Right lobe of liver (tissue), 4 donors: ENCODE measurements at regions not wholly inside any gene's neighbourhood (a gene's known extent, or its start where the extent isn't known, plus 50 kb on each side); places are given as distances from the start of the nearest gene placed in this dataset.

Experiments used
- CTCF ChIP-seq, 4 donors: fragments of 200-600 bp in 3 of 4; fragments of 450-650 bp in 1 of 4; IDR thresholded peaks; one replicate each; pipeline versions ENCODE4 v1.5.1 to v1.8.0; 2016 to 2022; ENCODE audit warnings: antibody characterized with exemption in 4 of 4, mild to moderate bottlenecking in 2 of 4
- POLR2A ChIP-seq: fragments of 450-650 bp; IDR thresholded peaks from one replicate; pipeline ENCODE4 v1.6.1; 2017; ENCODE audit warnings: antibody characterized with exemption, mild to moderate bottlenecking
- donor health status: DM: no; HTN: no; CAD: no.
- donor health status: DM: no; HTN: no; CAD: no.
- donor health status: DM: no; HTN: yes; CAD: no.

GRCh38 chr4:15270201-15270600 is 157.6 kb upstream of the C1QTNF7 start:
- TF ChIP-seq POLR2A (no peak), CTCF (IDR thresholded peaks at IDR 0.05) (no peak)
